Globus pallidus (tissue), 1 donor: ENCODE measurements at regions not wholly inside any gene's neighbourhood (a gene's known extent, or its start where the extent isn't known, plus 50 kb on each side); places are given as distances from the start of the nearest gene placed in this dataset.

ENCODE experiments used
- DNase-seq: peaks from one replicate; pipeline ENCODE4 v3.0.0-alpha.2; 2015; ENCODE audit warnings: low spot score

- DNase-seq = no peak
Observed at GRCh38 chr13:52975969-52976368, 52.6 kb upstream of the OLFM4 start.

- no peak for DNase-seq
Observed at GRCh38 chr13:52975161-52975560, 53.5 kb upstream of the OLFM4 start.

DNA sequence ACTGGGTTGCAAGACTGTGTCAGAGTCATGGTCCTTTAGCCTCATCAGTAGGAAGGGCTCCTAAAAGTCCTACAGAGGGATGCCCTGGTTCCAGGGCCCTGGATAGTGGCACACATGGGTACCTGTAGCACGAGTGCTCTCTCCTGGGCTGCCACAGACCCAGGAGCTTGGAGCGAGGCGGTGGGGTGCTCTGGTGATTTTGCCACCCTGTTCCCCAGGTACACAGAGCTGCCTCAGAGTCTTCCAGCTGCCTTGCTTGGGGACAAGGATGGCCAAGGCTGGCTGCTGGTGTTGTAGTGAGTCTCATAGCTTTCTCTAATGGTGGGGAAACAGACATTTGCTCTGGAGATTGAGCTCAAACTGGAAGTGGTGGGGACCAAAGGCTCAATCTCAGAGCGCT lies 53.9 kb upstream of the OLFM4 start:
- no peak for DNase-seq

- DNase-seq = no peak
Observed at GRCh38 chr13:52969373-52969772, 59.2 kb upstream of the OLFM4 start.

DNA sequence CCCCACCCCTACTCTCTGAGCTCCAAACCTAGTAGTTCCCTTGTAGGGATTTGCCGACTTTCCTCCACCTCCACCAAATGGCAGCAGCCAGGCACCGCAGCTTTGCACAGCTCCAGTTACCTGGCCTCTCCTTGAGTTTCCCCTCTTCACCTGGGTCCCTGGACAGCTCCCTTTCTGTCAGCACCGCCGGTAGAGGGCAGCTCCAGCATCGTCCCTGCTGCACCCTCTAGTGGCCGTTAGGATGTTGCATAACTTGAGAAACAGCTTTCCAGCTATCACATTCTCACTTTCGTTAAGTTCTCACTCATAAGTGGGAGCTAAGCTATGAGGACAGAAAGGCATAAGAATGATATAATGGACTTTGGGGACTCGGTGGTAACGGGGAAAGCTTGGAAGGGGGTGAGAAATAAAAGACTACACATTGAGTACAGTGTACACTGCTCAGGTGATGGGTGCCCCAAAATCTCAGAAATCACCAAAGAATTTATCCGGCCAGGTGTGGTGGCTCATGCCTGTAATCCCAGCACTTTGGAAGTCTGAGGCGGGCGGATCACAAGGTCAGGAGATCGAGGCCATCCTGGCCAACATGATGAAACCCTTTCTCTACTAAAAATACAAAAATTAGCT lies 60.4 kb upstream of the OLFM4 start:
- DNase-seq = peak; percentile 61

GRCh38 chr13:52961987-52962386 lies 66.6 kb upstream of the OLFM4 start:
- no peak for DNase-seq

- DNase-seq = no peak
Observed at GRCh38 chr13:52961256-52961910, 67.2 kb upstream of the OLFM4 start.

- DNase-seq = no peak
Observed at GRCh38 chr13:52955472-52955874, 73.1 kb upstream of the OLFM4 start.

DNA sequence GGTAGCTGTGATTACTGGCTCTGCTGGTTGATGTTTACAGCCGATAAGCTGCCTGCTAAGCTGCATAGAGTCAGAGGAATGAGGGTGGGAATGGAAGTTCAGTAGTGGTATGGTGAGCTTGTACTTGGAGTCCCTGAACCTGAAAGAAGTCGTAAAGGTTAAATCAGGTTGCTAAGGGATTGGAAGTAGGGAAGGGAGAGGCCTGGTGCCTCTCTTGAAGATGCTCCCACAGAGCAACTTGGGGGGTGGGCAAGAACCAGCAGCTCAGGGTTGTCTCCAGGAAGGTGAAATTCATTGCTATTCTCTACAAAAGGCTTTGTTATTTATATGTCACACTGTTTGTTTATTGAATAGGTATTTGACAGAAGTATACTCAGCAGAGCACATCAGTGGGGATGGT lies 73.8 kb upstream of the OLFM4 start:
- DNase-seq = no peak

DNA sequence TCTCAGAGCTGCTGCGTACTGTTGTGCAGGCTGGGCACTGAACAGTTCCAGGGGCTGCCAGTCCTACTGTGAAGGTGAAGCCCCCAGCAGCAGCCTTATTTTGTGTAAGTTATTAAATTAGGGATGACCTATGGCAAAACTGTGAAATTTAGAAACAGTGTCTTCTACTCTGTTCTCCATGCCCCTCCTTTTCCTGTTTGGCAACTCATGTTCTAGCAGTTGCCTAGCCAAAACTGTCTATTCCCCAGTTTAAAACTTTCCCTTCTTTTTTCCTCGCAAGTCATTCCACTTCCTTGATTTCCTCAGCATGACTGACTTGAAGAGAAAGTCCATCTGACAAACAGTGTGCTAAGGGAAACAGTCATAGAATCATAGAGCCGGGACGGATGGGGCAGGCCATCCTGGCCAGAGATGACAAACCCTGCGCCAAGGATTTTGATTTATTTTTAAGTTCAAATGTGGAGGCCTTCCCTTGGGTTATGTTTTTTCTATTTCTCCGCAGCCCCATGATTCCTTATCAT lies 78.1 kb upstream of the OLFM4 start:
- no peak for DNase-seq

DNA sequence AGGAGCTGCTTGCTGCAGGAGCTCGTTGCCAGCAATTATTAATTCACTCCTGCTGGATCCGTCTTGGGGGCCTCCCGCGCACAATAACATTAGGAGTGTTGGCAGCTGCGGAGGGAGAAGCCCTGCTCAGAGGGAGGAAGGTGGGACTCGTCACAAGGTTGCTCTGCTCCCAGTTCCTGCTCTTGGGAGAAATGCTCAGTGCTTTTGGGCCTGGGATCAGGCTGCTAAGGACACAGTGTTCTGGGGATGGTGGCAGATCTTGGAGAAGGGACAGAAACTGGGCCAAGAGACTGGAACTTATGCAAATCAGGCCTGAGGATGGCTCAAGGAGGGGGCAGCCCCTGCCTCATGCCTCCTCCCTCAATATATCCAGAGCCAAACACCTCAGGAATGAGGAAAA lies 78.9 kb upstream of the OLFM4 start:
- DNase-seq = peak; percentile 59

- no peak for DNase-seq
Observed at GRCh38 chr13:52949044-52949443, 79.6 kb upstream of the OLFM4 start.

DNA sequence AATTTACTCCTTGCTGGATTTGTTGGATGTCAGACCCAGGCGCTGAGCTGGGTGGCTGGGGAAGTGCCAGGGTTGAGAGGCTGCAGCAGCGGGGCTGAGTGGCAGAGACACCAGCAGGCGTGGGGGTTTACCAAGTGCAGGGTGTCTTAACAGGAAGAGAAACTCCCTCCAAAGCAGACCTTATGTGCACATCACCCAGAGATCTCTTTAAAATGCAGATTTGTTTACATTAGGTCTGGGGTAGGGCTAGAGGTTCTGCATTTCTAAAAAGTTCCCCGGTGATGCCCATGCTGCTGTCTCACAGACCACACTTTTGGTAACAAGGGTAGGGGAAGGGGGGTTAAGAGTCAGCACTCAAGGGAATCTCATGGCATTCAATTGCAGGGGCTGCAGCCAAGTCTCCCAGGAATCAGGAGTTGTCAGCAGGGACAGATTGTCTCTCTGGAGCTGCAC lies 80.7 kb upstream of the OLFM4 start:
- no peak for DNase-seq

- no peak for DNase-seq
Observed at GRCh38 chr13:52945348-52945747, 83.3 kb upstream of the OLFM4 start.

DNA sequence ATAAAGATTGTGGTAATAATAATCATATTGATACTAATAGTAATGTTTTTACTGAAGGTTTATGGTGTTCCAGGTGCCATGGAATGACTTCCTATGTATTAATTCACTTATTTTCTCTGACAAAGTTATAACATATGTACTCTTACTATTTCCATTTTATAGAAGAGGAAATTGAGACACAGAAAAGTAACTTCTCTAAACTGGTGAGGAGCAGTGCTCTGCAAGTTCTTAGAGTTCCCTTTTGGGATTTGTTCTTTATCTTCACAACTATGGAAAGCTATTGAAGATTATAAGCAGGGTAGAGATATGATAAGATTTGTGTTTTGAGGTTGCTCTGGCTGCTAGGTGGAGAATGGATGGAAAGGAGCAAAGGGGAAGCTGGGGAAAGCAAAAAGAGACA lies 83.9 kb upstream of the OLFM4 start:
- no peak for DNase-seq

DNA sequence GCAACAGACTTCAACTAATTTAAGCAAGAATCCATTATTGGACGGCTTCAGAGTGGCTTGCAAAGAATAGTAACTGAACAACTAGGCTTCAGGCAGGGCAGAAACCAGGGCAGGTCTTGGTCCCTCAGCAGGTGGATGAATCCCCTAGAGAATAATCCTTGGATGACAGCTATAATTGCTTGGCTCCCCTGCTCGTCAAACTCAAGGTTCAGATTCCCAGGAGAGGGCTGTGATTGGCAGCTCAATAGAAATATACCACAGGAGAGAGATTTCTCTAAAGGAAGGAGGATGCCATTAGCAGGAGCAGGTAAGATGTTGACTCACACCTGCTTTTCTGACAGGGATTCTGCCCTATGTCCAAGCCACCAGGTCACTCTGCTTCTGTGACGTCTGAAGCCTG lies 89.6 kb upstream of the PCDH8 start:
- no peak for DNase-seq

- DNase-seq = no peak
Observed at GRCh38 chr13:52936806-52937205, 88.4 kb upstream of the PCDH8 start.

DNA sequence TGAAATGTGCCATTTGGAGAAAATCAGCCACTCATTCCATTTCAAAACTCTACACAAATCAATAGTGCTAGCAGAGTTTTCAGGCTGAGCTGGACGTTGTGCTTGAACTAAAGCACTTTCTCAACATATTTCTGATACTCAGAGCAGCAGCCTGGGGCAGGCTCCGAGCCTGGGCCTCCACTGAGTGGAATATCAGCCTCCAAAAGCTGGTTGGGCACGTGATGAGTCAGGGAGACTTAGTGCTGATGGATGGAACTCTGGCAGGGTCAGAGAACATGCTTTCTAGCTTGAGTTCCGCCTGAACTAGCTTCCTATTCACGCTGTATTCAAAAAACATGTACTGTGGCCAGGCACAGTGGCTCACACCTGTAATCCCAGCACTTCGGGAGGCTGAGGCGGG lies 85.8 kb upstream of the PCDH8 start:
- no peak for DNase-seq

DNA sequence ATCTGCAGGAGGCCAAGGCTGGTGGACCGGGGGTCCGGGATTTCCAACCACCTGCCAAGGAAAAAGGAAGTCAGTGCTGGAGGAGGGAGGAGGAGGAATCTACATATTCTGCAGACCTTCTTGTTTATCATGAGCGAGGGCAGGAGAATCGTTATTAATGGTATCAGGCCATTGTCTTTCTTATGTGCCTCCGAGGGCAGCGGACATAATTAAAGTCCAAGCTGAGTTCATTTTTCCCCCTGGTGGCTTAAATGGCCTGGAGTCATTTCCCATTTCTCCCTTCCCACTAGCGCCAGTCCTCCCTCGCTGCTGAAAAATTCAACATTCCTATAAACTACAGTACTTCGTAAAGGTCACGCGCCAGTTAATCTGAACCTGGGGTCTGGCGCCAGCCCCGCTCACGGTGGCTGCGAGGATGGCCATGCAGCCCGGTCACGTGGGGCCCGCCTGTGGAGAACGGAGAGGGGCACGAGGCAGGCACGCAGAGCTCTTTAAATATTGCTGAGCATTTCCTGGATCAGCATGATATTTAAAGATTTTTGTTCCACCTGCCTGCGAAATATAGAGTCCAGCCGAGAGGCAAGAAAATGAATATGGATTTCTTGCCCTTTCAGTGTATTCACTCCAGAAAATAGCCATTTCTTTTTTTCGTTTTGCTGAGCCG lies 85.2 kb upstream of the PCDH8 start:
- no peak for DNase-seq

DNA sequence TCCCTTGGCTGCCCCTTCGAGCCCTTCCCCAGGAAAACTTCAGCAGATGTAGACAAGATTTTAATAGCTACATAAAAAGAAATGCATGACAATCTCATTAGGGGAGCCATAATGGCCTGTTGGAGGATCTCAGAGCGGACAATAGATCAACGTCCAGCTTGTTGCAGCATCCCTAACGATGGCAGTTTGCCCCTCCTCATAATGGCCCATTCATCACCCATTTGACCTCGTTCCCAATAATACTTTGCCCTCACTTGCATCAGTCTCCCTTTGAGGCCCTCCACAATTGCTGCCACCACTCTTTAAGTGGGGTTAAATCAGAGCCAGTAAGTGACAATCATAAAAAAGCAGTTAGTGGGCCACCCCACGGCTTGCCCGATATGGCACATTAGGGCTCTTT lies 84.7 kb upstream of the PCDH8 start:
- no peak for DNase-seq

- DNase-seq = no peak
Observed at GRCh38 chr13:52932649-52933048, 84.2 kb upstream of the PCDH8 start.

DNA sequence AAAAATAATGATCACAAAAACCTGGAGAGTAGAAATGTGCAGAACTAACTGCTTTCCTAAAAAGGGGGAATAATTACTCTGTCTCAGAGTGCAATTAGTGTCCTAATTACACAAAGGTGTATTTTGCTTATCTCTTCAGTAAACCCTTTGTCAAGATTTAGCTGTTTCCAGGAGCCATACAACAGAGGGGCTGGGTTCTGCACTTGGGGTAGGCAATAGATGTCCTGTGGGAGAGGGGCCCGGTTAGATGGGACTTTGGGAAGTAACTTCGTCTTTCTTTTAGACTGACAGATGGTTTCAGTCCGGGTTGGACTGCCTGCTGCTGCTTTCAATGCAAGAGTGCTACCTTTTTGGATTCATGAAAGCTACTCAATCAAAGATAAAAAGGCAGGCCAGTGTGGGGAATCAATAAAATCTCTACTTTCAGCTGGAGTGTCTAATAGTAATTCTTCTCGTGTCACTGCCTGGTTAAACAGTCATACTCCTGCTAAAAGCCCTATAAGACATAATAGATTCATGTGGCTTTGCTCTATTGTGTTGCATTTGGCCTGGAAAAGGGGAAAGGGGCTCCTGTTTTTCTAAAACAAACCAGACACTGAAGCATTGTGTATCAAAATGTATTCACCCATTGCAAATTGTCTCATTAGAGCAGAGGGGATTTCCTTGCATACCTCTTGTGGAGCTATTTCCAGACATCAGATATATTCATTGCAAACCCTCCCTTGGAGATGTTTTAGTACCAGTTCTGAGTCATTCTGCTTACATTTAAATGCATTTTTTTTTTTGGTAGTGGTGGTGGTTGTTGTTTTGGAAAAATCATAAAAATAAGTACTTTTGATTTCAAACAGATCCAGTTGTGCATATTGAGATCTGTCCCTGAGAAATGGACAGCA lies 83.3 kb upstream of the PCDH8 start:
- no peak for DNase-seq
